GM13976 (cell line): ENCODE measurements at regions not wholly inside any gene's neighbourhood (a gene's known extent, or its start where the extent isn't known, plus 50 kb on each side); places are given as distances from the start of the nearest gene placed in this dataset.

Source experiments
- DNase-seq: peaks from one replicate; pipeline ENCODE4 v3.0.0; 2012; ENCODE audit warnings: low spot score
- CTCF ChIP-seq: IDR thresholded peaks from 2 replicates; pipeline ENCODE4 v1.5.1; 2012; ENCODE audit warnings: borderline replicate concordance, mild to moderate bottlenecking; ENCODE audit not compliant: insufficient read depth; ENCODE audit errors: extremely low read depth, missing control alignments, control extremely low read depth
- in situ Hi-C: fragments of 300-500 bp; cut with MboI; formaldehyde crosslinking; loops from one replicate; pipeline ENCODE4 v1.12.0; 2022; ENCODE audit warnings: low sequenced_read_pairs, mixed read lengths, inconsistent platforms; ENCODE audit not compliant: unreplicated experiment

- in situ Hi-C loops = no loop called here
- TF ChIP-seq CTCF = no peak
- DNase-seq = no peak
Observed at GRCh38 chr3:117645561-117646242, 936.1 kb downstream of the TUSC7 start.

DNA sequence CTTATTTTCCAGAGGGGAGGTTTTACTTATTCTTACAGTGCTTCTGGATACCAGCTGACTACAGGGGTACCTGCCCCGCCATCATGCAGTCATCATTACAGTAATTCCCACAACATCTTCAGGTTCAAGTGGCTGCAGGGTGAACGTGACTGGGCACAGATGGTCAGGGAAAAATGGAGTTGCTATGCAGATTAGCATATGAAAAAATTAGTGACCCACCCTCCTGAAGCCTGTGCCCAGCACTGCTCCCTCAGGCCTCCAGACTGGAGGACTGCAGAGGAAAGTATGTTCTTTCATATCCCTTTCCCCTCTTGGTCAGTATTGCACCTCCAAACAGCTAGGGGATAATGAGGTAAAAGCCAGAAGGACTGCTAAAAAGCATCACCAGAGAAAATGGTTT lies 937.9 kb downstream of the TUSC7 start:
- in situ Hi-C loops = no loop called here
- no peak for DNase-seq

GRCh38 chr3:117651246-117651645 lies 941.7 kb downstream of the TUSC7 start:
- TF ChIP-seq CTCF = no peak
- in situ Hi-C loops = no loop called here
- no peak for DNase-seq

More for the DNA sequence above, 937.9 kb downstream of the TUSC7 start:
- TF ChIP-seq CTCF = no peak

DNA sequence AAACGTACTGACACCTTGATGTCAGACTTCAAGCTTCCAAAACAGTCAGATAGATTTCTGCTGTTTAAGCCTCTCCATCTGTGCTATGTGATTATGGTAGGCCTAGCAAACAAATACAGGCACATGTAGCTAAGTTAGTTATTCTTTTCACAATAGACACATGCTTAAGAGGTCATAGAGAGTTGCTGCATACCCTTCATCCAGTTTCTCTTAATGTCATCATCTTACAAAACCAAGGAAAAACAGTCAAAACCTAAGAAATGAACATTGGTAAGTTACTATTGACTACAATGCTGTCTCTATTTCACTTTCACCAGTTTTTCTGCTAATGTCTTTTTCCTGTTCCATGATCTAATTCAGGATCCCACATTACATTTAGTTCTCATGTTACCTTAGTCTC lies 946.8 kb downstream of the TUSC7 start:
- in situ Hi-C loops = no loop called here
- no peak for DNase-seq
- TF ChIP-seq CTCF = no peak

GRCh38 chr3:117657278-117657677 lies 947.7 kb downstream of the TUSC7 start:
- in situ Hi-C loops = no loop called here
- TF ChIP-seq CTCF = no peak
- no peak for DNase-seq

- in situ Hi-C loops = no loop called here
- TF ChIP-seq CTCF = no peak
- DNase-seq = no peak
Observed at GRCh38 chr3:117660941-117661817, 951.6 kb downstream of the TUSC7 start.
